Activated CD4-positive, alpha-beta T cell treated with anti-CD3 and anti-CD28 coated beads, Interleukin-2, amount 50 U/mL, for 48 hours (primary cell): ENCODE measurements at regions not wholly inside any gene's neighbourhood (a gene's known extent, or its start where the extent isn't known, plus 50 kb on each side); places are given as distances from the start of the nearest gene placed in this dataset.

Source experiments
- DNase-seq, 2 experiments: peaks; one replicate each; pipeline ENCODE4 v3.0.0-alpha.2; 2020

DNA sequence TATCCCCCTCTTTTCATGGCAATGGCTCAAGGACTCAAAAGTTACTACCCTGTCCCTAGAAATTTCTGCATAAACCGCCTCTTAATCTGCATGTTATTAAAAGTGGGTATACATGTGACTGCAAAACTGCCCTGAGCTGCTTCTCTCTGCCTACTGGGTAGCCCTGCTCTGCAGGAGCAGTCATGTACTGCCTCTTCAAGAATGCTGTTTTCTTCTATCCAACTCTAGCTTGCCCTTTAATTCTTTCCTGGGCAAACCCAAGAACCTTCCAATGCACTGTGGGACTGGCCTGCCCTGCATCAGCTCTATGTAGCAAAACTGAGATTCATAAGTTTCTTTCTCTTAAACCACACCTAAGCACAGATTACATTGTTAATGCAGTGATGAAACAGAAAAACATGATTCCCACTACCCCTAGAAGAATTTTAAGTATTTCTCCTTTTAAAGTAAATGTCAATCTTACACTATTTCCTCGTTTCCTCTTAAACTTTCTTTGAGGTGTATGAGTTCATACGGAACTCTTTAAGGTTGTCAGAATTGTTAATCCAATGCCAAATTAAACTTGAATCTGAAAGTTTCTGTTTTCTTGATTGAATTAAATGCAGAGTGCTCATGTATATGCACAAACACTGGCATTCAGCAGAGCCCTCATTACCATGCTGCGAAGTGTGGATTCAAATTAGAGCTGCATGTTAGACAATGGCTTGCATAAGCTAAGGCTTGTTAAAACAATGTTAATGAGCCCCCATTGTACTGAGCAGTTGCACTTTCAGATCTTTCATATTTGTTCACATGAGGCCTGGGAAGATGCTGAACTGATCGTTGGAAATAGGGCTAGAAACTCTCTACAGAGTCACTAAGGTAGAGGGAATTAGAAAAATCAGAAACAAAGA lies 669.9 kb upstream of the PCDH20 start:
- no peak for DNase-seq

DNA sequence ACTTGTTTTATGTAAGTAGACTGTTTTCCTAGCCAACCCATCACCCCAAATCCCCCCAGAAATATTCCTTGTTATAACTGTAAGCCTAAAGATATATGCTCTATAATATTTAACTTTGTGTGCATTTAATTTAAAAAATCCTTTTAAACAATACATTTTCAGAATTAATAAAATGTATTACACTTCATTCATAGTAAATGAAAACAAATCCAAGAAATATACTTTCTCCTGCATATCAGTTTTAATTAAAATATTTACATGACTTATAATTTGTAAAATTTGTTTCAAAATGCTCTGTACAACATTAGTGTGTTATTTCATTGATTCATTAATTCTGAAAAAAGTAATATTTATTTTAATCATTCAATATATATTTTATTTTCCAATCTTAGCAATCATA lies 669.1 kb upstream of the PCDH20 start:
- no peak for DNase-seq

DNA sequence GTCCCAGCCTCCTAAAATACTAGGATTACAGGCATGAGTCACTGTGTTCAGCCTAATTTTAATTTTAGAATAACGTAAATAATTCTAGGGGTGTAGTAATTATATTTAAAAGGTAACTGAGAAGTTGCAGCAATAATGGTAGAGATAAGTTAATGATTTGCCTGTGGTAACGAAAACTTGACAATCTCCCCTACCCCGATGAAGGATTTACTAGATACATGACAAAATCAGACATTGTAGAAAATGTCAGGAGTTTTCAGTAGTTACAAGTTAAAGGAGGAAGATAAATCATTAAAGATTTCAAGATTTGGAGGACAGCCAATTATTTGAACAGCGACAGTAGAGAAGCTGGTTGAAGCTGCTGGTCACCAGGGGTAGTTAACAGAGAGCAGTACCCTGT lies 652.2 kb upstream of the PCDH20 start:
- DNase-seq: no peak

DNA sequence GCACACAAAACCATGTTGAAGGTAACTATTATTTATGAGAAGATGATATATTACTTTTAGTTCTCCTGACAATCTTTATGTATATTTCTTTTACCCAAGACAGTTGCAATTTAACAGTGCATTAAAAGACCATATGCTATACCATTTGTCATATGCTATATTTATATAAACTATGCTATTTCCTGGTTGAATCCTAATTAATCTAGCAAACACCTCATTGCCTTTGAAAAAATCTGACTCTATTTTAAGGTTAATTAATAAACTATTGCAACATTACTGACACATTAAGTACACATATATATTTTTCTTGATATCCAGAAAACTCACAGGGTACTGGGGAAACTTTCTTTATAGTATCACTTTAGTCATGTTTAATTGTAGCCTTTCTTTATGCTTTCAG lies 649.4 kb upstream of the PCDH20 start:
- no peak for DNase-seq

DNA sequence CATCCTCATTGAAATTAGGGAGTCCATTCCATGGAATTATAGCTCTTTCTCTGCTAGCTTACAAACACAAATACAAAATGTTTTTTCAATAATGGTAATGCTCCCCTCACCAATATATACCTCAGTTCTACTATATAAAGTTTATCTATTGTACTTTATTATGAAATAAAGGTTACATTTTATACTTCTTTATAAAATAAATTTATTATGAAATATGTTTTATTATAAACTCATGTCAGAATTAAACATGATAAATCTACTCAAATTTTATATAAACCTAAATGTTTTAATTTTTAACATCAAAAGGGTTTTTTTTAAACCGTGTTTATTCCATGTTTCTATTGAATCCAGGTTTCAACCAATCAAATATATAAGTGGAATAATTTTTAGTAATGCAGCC lies 646.1 kb upstream of the PCDH20 start:
- no peak for DNase-seq

DNA sequence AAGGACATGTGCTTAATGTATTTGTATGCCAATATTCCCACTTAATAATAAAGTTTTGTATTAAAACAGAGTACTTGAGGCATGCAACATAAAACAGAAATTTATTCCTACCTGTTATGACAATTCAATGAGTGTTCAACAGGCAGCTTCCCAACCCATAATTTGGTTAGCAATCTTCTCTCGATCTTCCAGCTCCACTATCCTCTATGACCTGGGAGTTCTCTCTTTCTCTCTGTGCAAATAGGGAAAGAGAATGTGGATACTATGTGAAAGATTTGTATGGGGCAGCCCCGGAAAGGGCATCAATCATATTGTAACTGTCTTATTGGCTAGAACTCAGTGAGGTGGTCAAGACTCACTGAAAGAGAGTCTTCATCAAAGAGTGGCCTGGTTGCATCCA lies 644.9 kb upstream of the PCDH20 start:
- no peak for DNase-seq

DNA sequence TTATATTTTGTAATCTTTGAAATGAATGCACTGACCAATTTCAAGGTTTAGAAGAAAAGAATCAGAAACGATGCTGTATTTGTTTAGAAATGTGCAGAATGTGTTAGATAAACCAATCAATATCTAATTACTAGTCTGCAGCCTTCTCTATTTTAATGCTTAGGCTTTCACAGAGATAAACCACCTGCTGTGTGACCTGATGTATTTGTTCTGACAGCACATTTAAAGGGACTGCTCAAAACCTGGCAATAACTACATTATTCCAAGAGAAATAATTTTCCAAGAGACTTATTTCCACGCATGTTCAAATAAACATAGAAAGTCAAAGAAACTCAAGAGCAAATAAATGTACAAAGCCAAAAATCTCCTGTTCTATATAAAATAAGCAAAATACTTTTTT lies 641.6 kb upstream of the PCDH20 start:
- no peak for DNase-seq

DNA sequence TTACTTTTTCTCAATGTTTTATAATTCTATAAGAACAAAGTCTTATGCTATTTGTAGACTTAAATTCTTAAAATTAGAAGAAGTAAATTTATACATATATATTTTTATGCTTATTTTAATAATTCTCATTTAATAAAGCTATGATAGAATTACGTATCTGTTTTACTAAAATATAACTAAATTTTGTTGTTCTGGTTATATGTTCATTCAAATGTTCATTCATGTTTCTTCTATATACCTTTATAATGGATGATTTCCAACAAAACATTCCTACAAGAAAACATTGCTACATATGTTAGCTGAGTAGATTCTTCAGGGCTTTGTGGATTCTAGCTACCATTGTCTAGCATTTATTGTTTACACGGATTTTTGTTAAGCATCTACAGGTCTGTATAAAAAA lies 634.3 kb upstream of the PCDH20 start:
- no peak for DNase-seq

DNA sequence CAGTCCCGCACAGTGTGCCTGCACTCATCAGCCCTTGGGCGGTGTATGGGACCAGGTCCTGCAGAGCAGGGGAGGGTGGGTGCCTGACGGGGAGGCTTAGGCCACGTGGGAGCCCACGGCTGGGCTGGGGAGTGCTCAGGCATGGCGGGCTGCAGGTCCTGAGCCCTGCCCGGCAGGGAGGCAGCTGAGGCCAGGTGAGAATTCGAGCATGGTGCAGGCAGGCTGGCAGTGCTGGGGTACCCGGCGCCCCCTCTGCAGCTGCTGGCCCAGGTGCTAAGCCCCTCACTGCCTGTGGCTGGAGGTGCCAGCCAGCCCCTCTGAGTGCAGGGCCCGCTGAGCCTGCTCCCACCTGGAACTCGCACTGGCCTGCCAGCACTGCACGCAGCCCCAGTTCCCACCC lies 630.9 kb upstream of the PCDH20 start:
- DNase-seq: no peak

DNA sequence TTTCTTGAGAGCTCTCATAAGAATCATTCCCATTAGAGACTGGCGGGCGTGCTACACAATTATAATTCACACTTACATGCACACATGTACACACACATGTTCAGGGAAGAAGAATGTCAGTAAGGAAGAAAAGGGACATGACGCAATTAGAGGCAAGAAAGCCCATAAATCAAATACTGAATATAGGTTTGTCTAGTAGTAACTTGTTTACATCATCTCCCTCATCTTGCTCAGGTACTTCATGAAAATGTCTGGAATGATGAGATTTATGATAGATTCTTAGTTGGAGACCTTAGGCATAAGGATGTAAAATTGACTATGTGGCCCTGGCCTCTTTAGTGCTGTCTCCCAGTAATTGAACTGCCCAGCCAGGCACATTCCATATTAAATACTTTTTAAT lies 628.0 kb upstream of the PCDH20 start:
- DNase-seq: no peak

DNA sequence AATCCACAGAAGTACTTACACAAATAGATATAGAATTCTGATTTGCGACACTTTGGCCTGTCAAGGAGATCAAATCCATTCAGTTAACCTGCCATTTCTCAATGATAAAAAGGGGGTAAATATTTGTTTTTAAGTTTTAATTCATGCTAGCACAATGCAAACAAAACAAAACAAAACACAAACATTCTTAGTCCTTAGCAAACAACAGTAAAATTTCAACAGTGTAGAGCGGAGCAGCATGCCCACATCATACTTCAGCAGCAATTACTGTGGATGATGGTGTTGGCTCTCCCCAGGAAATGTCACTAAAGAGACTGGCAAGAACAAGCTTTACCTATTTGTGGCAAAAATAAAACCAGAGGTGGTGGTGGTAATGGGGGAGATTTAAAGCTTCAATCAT lies 625.2 kb upstream of the PCDH20 start:
- DNase-seq: no peak

DNA sequence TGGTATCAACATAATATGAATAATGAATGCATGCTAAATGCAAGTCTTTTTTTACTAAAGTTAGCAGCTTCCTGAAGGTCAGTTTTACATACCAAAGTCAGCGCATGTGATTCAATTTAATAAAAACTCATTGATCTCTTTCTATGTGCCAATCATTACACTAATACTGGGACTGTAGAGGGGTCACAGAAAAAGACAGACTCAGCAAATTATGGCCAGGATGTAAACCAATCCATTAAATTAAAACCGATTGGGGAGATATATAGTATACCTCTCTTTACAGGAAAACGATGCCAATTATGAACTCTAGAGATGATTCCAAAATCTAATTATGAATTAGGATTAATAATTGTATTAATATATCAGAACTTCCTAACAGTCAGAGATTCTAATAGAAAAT lies 624.4 kb upstream of the PCDH20 start:
- DNase-seq: no peak

DNA sequence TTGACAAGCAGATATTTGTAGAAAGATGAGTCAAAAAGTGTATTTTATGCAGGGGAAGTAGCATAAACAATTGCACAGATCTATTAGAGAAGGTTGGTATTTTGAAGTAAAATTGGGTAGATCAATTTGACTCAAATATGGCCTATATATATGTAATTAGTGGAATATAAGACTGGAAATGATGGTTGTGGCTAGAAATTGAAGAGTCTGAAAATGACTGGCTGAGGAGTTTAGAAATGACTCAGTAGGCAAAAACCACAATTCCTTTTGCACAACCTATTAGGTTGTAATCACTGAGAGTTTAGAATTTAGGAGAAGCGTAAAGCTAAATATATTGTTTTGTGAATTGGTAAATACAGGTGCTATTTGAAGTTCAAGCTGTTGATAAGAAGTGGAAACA lies 622.6 kb upstream of the PCDH20 start:
- no peak for DNase-seq

DNA sequence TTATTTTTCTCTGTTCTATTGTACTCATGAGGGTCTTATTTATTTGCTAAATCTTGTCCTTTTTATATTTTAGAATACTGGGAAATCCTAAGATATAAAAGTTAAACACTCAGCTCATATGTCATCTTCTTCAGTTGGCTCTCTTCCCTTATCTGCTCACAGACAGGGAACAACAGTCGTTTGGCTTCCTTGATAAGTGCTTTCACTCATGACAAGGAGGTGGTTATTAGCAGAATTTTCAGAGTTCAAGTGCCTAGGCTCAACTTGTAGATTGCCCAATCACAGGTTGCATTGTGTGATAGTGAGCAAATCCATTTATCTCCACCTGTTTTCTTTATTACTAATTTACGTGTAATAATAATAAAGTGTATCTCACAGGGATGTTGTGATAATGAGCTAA lies 620.3 kb upstream of the PCDH20 start:
- no peak for DNase-seq

DNA sequence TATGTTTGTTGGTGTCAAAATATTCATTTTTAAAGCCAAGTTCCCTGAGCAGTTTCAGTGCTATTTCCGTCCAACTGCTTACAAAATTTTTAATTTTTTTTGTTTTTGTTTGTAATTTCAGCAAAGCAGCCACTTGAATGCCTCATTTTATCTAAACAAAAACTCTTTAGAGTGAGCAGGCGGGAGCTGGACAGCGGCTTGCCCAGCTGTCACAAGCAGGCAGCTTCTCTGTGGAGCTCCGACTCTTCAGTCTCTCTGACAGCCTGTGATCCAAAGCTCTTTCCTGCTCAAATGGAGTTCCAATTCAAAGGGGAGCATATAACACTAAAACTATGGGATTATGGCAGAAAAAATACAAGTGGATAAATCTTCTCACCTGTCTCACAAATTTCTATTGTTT lies 618.3 kb upstream of the PCDH20 start:
- DNase-seq: no peak

DNA sequence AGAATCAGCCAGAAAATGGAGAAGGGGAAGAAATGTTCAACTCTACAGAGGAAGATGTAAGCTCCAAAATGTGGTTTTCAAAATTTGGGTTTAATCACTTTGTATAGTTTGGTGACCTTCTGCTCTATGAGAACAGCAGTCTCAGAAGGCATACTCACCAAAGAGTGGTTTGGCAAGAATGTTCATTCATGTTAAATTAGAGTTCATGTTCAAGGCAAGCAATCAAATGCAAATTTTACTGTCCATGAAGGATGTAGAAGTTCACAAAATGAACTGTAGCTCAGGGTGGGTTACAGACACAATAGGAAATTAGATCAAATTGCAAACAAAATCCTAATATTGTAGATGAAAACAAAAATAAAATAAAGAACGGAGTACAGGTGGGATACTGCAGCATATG lies 606.7 kb upstream of the PCDH20 start:
- DNase-seq: no peak

DNA sequence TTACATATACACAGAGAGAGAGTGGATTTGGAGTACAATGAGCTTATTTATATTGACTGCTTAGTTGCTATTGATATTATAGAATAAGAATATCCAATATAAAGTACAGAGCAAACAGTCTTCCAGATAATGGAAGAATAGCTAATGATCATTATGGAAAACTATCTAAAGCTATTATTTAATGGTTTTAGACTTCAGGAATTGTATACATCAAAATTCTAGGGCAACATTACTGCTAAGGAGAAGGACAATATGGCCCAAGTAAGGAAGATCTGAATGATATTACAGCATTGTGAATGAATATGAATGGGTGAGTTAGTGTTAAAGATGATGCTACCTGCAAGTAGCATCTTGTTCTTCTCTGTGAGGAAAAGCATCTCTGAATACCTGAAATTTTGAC lies 604.2 kb upstream of the PCDH20 start:
- DNase-seq: no peak

DNA sequence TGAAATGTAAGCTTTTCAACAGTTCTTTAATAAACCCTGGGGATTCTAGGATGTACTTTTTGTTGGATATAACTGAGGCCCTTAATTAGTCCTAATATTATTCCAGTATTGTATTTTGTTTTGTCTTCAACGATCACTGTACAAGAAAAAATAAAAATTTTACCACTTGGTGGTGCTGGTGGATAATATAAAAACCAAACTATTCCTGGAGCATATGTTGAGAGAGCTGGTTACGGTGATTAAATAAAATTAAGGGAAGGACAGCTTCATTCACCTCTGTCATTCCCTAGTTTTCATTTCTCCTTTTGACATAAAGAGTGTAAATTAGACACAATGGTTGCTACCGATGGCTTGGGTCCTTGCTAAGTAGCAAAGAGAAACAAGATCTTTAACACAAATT lies 598.6 kb upstream of the PCDH20 start:
- no peak for DNase-seq

DNA sequence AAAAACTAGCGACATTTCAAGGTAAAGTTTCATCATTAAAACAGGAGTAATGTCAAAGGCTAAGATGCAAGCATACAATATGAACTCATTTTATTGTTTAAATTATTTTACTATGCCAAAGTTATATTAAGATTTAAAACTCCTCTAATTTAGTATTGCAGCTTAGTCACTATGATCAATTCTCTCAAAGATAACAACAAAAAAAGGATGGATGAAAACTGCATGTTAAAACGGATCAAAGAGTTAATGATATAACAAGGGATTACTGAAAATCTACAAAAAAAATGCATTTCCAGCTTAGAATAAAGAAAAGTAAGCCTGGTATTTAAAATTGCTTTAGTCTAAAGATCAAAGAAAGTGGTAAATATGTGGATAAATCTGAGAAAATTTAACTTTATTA lies 587.8 kb upstream of the PCDH20 start:
- no peak for DNase-seq

DNA sequence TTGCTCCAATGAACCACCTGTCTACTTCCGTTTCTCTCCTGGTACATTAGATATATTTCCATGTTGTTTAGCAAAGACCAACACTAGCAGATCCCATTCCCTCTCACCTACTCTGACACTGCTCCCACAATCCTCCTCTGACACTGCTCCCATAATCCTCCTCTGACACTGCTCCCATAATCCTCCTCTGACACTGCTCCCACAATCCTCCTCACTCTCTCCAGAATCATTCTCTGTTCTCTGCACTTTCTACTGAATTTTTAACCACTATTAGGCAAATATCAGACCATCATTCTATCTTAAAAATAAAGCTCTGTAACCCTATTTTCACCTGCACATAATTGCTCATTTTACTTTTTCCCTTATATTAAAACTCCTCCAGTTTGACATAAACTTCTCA lies 578.5 kb upstream of the PCDH20 start:
- no peak for DNase-seq

DNA sequence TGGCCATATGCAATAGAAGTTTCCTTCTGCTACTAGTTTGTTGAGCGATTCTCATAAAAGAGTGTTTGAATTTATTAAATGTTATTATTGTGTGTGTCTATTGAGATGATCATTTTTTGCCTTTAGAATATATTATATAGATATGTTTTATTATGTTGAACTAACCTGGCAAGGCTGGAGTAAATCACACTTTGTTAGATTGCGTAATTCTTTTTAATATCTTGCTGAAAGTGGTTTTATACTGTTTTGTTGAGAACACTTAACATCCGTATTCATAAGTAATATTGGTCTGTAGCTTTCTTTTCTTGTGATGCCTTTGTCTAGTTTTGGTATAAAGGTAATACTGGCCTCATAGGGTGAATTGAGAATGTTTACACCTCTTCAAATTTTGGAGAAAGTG lies 574.3 kb upstream of the PCDH20 start:
- no peak for DNase-seq

DNA sequence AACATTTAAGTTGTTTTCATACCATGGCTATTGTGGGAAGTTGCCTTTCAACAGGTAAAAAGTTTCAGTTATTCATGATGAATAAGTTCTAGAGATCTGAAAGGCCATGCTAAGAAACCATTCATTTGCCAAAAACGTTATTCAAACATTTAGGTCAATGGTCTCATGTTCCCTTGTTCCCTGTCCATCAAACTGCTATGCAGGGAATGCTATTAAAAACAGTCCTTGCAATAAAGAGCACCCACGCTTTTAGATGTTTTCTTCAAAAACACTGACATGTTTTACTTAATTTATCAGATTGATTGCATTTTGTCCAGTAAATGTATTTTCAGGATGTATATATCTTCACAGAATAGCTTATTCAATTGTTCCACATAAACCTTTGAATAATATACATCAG lies 573.2 kb upstream of the PCDH20 start:
- no peak for DNase-seq

DNA sequence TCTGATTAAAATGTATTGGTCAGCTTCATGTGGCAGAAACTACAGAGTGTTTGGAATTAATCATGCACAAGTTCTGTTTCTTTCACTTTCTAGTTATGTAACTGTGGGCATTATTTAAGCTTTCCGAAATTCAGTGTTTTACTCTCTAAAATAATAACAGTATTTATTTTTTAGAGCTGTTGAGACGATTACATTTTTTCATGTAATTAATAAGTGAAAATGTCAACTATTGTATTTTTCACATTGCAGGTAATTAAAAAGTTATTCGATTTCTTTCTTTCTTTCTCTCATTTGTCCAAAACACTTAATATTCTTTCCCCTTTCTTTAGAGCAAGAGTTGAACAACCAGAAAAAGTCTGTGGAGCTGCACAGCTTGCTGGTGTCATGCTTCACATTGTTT lies 559.4 kb upstream of the PCDH20 start:
- no peak for DNase-seq

DNA sequence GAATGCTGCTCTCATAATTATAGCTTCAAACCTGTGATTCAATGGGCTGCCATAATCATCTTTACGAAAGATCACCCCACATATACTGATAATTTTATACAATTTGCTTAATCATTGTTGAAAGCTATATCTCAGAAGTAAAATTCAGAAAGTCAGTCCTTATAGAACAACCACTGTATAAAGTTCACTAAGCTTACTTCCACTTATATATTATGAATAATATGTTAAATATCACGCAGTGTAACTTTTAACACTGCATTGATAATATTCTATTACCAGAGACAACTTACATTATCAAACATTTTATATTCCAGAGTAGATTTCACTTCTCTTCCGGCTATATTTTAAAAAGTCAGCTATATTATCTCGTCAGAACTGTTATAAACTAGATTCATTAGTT lies 550.1 kb upstream of the PCDH20 start:
- no peak for DNase-seq

DNA sequence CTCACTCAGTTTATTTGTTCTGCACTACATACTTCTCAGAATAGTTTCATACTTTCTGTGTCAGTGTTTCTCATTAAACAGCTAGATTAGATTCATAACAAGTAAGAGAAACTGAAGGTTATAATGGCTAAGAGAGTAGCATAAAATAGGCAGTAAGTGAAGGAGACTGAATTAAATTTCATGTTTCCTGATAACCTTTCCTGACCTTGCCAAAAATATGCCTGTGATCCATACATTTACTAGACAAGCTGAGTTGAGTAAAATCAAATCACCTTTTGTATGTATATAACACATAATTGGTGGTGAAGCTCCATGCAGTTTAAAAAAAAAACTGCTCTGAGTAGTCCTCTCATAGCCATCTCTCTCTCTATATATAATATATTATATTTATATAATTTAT lies 545.3 kb upstream of the PCDH20 start:
- no peak for DNase-seq
